Ovary (tissue), 7 donors: ENCODE measurements at regions not wholly inside any gene's neighbourhood (a gene's known extent, or its start where the extent isn't known, plus 50 kb on each side); places are given as distances from the start of the nearest gene placed in this dataset.
"Not testable (repeated sequence)": the region's sequence is repeated elsewhere in the genome, so short reads cannot be mapped to it uniquely, and the experiment has no call there.

ENCODE experiments used
- DNase-seq, 5 donors: peaks; one replicate each; pipeline ENCODE4 v3.0.0-alpha.2; 2019 to 2020
- H3K27ac ChIP-seq, 2 donors: fragments of 200-600 bp; one replicate each; pipeline versions ENCODE4 v1.5.1 to v1.8.0; 2019 to 2022
- H3K27me3 ChIP-seq: fragments of 200-600 bp; one replicate; pipeline ENCODE4 v1.8.0; 2022
- H3K36me3 ChIP-seq: fragments of 200-600 bp; sonication (generic); one replicate; pipeline ENCODE4 v1.5.1; 2019
- H3K4me1 ChIP-seq: one replicate; pipeline ENCODE4 v1.8.1; 2013; ENCODE audit warnings: mild to moderate bottlenecking, moderate library complexity; ENCODE audit not compliant: insufficient read depth
- H3K4me3 ChIP-seq: fragments of 200-600 bp; sonication (generic); one replicate; pipeline ENCODE4 v1.5.1; 2017
- H3K9me3 ChIP-seq, 2 donors: fragments of 200-600 bp in 1 of 2; sonication (generic) in 1 of 2; one replicate each; pipeline versions ENCODE4 v1.5.1 to v1.8.1; 2013 to 2019; ENCODE audit warnings: mild to moderate bottlenecking in 1 of 2, moderate library complexity in 1 of 2
- EP300 ChIP-seq: sonication (generic); formaldehyde crosslinking; IDR thresholded peaks from one replicate; pipeline ENCODE4 v1.6.1; 2017; ENCODE audit warnings: antibody characterized with exemption
- WGBS, 3 donors: extraction: QIAGEN DNeasy Blood & Tissue Kit in 1 of 3; methylation state at CpG; one replicate each; pipeline versions ENCODE4 v1.1.5 to v1.1.7; 2013 to 2017; 5-methylcytosine and 5-hydroxymethylcytosine counted together
- intact Hi-C, 4 donors: fragments of 100-400 bp; cut with DNase I; formaldehyde crosslinking; loops; one replicate each; pipeline versions ENCODE4 v1.11.0 to v1.15.1; 2022 to 2023
- donor health status: DM: no; HTN: no; CAD: no; lungs with moderate emphysema.
- donor health status: DM: no; HTN: no; CAD: no.
- donor health status: Bipolar disorder and iron deficiency.
- donor health status: DM: no; HTN: no; CAD: no.
- donor health status: DM: yes; HTN: yes; CAD: no.

- intact Hi-C loops, H3K27me3 ChIP-seq, H3K4me1 ChIP-seq, DNase-seq, H3K27ac ChIP-seq, H3K36me3 ChIP-seq, H3K9me3 ChIP-seq, H3K4me3 ChIP-seq: not testable (repeated sequence)
- WGBS, 3 donors: 52 to 73% (median 62%) methylated on average over 1 of the region's 1 CpG
Measured at GRCh38 chr9:42239445-42240260, 56.2 kb downstream of the SPATA31A6 start.

GRCh38 chr9:42240261-42240579 lies 56.8 kb downstream of the SPATA31A6 start:
- DNase-seq, intact Hi-C loops, H3K4me3 ChIP-seq, H3K27ac ChIP-seq, H3K9me3 ChIP-seq, H3K27me3 ChIP-seq, H3K36me3 ChIP-seq, H3K4me1 ChIP-seq: not testable (repeated sequence)
- WGBS, 3 donors: 1 to 3% (median 2%) methylated on average over 1 of the region's 1 CpG

GRCh38 chr9:42243211-42243610 lies 59.8 kb downstream of the SPATA31A6 start:
- H3K36me3 ChIP-seq, H3K27me3 ChIP-seq, intact Hi-C loops, H3K4me3 ChIP-seq, H3K9me3 ChIP-seq, DNase-seq, H3K27ac ChIP-seq, H3K4me1 ChIP-seq: not testable (repeated sequence)
- 85 to 90% (median 86%) methylated on average over 2 of the region's 2 CpGs for WGBS, 3 donors

- H3K27ac ChIP-seq, H3K4me3 ChIP-seq, H3K27me3 ChIP-seq, H3K9me3 ChIP-seq, intact Hi-C loops, H3K36me3 ChIP-seq, H3K4me1 ChIP-seq, DNase-seq: not testable (repeated sequence)
- 68 to 74% (median 69%) methylated on average over 3 of the region's 3 CpGs for WGBS, 3 donors
Measured at GRCh38 chr9:42243822-42244221, 60.4 kb downstream of the SPATA31A6 start.

- DNase-seq, H3K9me3 ChIP-seq, H3K27ac ChIP-seq, intact Hi-C loops, H3K36me3 ChIP-seq, H3K4me1 ChIP-seq, H3K27me3 ChIP-seq, H3K4me3 ChIP-seq: not testable (repeated sequence)
- WGBS, 3 donors: 68 to 73% (median 69%) methylated on average over 6 of the region's 6 CpGs
Measured at GRCh38 chr9:42268729-42269128, 85.3 kb downstream of the SPATA31A6 start.

- H3K27me3 ChIP-seq, H3K36me3 ChIP-seq, H3K4me3 ChIP-seq, intact Hi-C loops, H3K4me1 ChIP-seq, DNase-seq, H3K9me3 ChIP-seq, H3K27ac ChIP-seq: not testable (repeated sequence)
- WGBS, 3 donors: 86 to 89% (median 88%) methylated on average over 11 of the region's 11 CpGs
Measured at GRCh38 chr9:42269171-42269570, 85.7 kb downstream of the SPATA31A6 start.

- H3K27me3 ChIP-seq, H3K4me1 ChIP-seq, H3K27ac ChIP-seq, intact Hi-C loops, H3K4me3 ChIP-seq, H3K36me3 ChIP-seq, H3K9me3 ChIP-seq, DNase-seq: not testable (repeated sequence)
- 86 to 97% (median 89%) methylated on average over 1 of the region's 1 CpG for WGBS, 3 donors
Measured at GRCh38 chr9:42273191-42273590, 89.7 kb downstream of the SPATA31A6 start.

- intact Hi-C loops: no loop called here
- Histone ChIP-seq H3K4me3 (no peak overlapping the region), H3K36me3 (no peaks in the 10 kb centered on the region), H3K9me3 (no peaks in the 10 kb centered on the region), H3K27ac (no peak overlapping the region), H3K4me1 (no peaks in the 10 kb centered on the region), H3K27me3 (no peaks in the 10 kb centered on the region)
- WGBS, 3 donors: 39 to 47% (median 41%) methylated on average over 9 of the region's 9 CpGs
- TF ChIP-seq EP300: no peak
- no peak for DNase-seq
Measured at GRCh38 chr9:42275141-42275540, 91.7 kb downstream of the SPATA31A6 start.

- H3K4me3 ChIP-seq, DNase-seq, intact Hi-C loops, H3K9me3 ChIP-seq, H3K27me3 ChIP-seq, H3K27ac ChIP-seq, H3K4me1 ChIP-seq, H3K36me3 ChIP-seq: not testable (repeated sequence)
- WGBS, 3 donors: 55 to 66% (median 58%) methylated on average over 6 to 7 of the region's 7 CpGs
Measured at GRCh38 chr9:42282531-42283178, 99.2 kb downstream of the SPATA31A6 start.

GRCh38 chr9:42283179-42283543 lies 99.7 kb downstream of the SPATA31A6 start:
- 63 to 81% (median 67%) methylated on average over 2 of the region's 2 CpGs for WGBS, 3 donors
- H3K36me3 ChIP-seq, H3K27me3 ChIP-seq, H3K9me3 ChIP-seq, H3K4me3 ChIP-seq, intact Hi-C loops, H3K4me1 ChIP-seq, DNase-seq, H3K27ac ChIP-seq: not testable (repeated sequence)

- H3K36me3 ChIP-seq, DNase-seq, H3K27me3 ChIP-seq, H3K9me3 ChIP-seq, H3K4me1 ChIP-seq, intact Hi-C loops, H3K4me3 ChIP-seq, H3K27ac ChIP-seq: not testable (repeated sequence)
- 66 to 69% (median 68%) methylated on average over 7 of the region's 7 CpGs for WGBS, 3 donors
Measured at GRCh38 chr9:42286145-42286845, 102.8 kb downstream of the SPATA31A6 start.
